ENCODE measurements at regions not wholly inside any gene's neighbourhood (a gene's known extent, or its start where the extent isn't known, plus 50 kb on each side); places are given as distances from the start of the nearest gene placed in this dataset.

DNA sequence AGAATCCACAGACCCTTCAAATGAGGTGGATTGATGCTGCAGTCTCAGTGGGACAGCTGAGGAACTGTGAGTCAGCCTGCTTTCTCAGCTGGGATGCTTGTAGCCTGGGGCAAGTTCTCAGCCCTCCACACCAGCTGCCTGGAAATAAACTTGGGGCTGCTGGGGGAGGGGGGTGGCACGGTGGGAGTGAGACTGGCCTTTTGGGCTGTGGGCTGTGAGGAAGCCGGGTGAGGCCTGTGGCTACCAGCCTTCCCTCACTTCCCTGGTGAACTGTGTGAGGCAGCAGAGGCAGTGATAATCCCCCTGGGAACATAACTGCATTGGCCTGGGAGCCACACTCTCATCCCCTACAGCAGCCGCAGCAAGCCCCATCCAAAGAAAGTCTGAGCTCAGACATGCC is 114.5 kb upstream of the GUCY1A1 start:
- no peak for DNase-seq (ENCODE audit: low read depth)

DNA sequence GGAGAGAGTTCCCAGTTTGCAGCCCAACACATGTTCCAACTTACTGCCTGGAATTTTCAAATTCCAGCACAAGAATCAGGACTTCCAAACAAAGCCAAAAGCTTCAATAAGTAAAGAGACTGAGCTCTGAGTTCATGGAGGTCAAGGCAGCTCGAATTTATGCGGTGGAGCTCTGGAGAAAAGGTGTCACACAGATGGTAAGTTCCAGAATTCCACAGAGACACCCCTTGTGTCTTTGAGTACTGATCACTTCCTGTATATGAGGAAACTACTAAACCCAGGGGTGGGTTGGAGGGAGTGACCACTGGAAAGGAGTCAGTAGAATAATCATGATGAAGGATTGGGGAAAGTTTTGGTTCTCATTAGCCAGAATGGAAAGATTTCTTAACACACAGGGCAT is 118.5 kb upstream of the GUCY1A1 start:
- DNase-seq (ENCODE audit: low read depth) = no peak

DNA sequence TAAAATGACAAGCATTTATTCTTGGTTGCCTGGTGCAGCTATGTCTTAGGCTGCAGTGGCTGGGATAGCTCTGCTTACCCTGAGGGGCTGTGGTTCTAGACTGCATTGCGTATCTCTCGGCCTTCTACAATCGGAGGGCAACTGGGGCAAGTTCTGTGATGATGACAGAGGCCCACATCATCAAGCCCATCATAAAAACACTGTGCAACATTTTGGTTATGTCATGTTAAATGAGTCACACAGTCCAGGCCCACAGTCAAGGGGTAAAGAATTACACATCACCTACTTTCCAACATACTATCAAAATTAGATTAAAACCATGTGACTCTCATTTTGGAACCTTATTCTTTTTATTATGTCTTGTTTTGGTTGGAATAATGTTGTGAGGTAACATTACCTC is 120.2 kb upstream of the GUCY1A1 start:
- DNase-seq (ENCODE audit: low read depth) = no peak

DNA sequence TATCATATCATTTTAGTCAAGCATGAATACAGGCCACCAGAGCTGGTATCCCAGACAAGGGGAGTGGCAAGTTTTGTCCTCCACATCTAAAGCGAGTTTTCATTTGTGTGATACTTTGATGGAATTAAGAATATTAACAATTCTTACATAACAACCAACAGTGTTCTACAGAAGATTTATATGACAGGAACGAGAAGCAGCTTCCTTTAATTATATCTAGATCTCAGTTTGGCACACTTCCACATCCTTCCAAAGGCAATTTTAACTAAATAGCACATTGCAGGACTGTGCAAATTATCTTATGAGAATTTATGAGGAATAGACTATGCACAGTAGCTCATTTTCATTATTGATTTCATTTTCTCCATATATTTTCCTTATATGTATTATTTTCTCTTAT is 121.2 kb upstream of the GUCY1A1 start:
- no peak for DNase-seq (ENCODE audit: low read depth)

DNA sequence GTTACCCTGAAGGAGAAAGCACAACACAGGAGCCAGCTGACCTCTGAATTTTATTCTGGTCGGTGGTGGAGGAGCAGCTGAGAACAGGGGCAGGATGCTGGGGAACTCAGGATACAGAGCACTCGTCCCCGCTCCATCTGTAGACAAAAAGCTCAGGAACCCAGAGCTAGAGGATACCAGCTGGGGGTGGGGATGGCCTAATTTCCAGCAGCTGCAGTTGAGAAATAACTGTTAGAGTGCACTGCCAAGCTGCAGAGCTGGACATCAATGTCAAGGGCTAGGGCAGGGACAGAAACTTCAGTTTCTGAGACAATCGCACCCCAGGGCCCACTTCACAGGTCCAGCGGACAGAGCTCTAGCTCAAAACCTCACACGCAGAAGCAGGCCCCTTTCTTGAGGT is 122.1 kb upstream of the GUCY1A1 start:
- DNase-seq (ENCODE audit: low read depth) = no peak

DNA sequence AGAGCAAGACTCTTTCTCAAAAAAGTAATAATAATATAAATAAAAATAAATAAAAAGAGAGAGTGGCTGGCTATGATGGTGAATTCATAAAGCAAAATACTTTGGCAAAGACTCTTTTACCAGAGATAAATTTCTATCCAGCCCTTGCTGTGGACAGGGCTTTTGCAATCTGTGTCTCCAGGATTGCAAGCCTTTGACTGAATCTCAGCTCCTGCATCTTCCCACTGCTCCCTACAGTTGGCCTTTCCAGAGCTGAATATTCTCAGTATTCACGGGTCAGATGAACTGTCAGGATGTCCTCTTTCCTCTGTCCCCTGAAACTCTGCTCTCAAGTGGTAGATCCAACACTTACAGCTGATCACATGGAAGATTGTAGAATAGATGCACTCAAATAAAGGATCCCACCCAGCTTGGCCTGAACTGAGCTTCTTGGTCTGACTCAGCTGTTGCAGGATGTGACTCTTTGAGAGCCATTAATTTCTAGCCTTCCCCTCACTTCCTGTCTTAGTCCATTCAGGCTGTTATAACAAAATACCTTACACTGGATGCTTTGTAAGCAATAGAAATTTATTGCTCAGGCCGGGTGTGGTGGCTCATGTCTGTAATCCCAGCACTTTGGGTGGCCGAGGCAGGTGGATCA is 123.4 kb upstream of the GUCY1A1 start:
- DNase-seq (ENCODE audit: low read depth) = no peak

DNA sequence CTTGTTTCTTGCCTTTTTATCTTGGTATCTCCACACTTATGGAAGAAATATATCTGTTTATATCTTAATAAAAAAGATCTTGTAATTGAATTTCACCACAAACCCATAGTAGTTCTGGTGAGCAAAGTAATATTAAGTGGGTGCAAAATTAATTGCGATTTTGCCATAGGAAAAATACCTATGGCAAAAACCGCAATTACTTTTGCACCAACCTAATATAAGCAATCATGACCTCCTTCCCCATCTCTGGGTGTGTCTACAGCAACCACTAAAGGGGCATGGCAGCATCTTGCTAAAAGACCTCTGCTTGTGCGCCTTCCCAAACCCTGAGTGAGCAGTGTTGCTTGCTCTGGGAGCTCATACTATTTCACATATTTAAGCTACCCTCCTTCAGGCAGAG is 124.2 kb upstream of the GUCY1A1 start:
- no peak for DNase-seq (ENCODE audit: low read depth)

DNA sequence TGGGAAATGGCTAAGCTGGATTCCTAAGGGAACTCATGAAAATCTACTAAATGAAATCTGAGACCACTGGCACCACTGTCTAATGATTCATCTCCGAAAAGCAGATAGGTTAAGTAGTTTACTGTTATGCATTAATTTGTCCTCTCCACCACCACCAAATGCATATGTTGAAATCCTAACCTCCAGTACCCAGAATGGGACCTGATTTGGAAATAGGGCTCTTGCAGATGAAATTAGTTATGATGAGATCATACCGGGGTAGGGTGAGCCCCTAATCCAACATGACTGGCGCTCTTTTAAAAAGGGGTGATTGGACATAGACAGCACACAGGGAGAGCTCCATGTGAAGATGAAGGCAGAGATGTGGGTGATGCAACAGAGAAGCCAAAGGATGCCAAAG is 124.9 kb upstream of the GUCY1A1 start:
- DNase-seq (ENCODE audit: low read depth) = no peak

DNA sequence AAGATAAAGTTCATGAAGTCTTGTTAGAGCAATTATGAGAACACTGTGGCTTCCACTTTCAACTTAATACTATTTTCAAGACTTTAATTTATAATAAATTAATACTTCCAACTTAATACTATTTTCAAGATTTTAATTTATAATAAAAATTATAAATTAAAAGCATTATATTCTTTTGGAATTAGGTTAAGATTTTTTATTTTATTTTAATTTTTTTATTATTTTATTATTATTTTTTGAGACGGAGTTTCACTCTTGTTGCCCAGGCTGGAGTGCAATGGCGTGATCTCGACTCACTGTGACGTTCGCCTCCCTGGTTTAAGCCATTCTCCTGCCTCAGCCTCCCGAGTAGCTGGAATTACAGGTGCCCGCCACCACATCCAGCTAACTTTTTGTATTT is 126.0 kb upstream of the GUCY1A1 start:
- no peak for DNase-seq (ENCODE audit: low read depth)

DNA sequence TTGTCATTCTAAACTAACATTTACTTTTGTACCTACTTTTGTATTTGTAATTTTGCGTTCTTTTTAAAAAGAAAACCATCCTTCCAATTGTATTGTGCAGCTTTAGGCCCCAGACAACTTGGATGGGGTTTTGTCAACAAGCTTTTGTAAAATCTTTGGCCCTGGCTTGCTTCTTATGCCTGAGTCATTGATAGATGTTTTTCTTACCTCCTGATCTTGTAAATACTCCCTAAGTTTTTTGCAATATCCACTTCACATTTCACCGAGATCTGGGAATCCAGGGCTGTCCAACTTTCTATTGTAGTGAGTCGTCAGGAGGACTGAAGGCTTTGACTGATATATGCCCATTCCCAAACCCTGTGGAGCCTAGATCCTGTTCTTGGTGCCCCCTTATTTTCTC is 126.9 kb upstream of the GUCY1A1 start:
- no peak for DNase-seq (ENCODE audit: low read depth)

DNA sequence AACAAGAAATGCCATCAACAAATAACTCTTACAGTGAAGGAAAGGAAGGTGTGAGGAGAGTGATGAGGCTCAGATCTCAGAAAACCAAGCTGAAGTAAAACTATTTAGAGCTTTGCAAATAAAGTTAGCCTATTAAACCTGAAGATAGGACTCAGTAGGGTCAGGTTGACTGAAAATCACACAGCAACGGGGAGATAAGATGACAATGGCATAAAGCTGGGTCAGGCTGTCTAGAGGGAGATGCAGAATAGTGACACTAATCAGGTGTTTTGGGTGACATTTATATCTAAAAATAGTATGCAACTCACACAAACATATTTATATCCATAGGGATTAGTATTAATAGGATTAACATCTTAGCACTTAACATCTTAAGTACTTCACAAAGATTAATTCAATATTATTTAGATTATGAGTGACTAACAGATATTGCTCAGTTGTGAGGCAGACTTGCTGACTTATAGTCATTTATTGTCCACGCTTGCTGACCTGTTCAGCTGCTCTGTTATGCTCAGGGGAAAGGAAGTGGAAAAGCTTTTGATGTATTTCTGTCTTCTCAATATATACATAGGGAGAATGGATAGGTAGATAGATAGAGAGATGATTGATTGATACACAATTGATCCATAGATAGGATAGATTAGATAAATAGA is 130.7 kb upstream of the GUCY1A1 start:
- no peak for DNase-seq (ENCODE audit: low read depth)

DNA sequence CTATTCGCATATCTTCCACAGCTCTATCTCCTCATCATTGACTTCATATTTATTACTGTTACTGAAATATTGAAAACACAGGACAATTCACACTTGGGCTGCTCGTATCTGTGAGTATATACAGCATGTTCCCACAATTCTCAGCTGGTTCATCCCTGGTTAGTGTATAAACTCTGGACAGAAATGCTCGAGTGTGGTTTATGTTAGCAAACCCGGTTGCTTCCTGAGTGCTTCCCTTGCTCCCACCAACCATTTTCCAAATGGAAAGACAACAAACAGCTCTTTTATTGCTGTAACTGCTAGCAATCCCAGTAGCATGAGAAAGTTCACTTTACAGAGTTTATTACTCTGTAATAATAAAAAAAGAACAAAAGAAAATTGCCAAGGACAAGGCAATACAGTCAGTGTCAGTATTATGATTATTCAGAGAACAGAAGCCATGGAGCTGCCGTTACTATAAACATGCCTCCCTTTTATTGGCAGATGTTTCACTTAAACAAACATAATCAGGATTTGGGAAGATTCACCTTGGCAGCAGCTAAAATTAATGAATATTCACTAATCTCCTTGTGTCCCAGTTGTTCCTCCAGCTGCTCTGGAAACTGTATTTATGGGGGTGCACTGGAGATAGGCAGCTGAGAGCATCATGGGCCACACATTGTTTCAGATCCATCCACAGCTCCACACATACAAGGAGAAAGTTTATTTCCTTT is 134.1 kb upstream of the GUCY1A1 start:
- DNase-seq (ENCODE audit: low read depth) = no peak

DNA sequence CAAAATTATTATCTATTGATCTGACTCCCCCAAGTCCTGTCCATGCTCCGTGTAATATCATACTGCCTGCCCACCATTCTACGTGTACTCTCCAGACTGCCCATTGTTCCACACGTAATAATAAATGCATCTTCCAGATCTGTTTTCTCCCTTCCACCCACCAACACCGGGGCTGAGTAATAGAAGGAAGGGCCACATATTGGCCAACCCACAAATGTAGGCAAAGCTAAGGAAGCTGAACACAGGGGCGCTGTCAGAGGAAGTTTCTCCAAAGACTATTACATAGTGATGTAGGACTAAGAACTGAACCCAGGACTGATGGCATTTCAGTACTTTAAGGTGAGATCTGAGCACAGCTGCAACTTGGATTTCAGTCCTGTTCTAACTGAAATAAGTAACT is 135.8 kb upstream of the GUCY1A1 start:
- no peak for DNase-seq (ENCODE audit: low read depth)

DNA sequence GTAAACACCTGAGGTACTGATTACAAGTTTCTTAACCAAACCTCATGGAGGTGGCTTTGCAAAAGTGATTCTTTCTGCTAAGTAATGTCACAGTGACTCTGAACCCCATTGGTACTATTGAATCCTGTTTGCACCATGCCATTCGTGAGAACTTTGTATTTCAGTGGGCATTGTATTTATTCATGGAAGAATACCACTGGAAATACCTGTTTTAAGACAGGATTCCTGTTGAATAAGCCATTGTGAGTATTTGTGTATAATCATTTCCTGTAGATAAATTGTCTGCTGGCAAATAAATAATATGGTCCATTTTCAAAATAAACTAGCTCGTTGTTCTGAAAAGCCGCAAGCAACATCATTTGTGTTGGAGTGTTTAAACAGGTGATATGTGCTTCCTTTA is 136.4 kb upstream of the GUCY1A1 start:
- no peak for DNase-seq (ENCODE audit: low read depth)

DNA sequence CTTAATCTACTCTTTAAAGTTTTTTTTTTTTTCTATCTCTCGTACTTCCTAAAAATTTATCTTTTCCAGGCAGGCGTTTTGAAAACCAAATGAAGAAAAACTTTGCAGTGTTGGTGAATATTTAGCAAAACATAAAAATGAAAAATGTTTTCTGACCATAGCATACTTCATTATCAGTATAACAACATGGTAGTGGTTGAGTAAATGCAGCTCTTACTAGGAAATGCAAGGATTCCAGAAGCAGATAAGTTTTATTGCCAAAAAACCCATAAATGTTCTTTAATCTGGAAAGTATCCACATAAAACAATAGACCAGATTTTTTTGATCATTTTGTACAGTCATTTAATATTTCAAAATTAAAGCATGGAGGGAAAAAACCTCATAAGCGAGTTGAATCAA is 136.9 kb upstream of the GUCY1A1 start:
- DNase-seq (ENCODE audit: low read depth) = no peak

DNA sequence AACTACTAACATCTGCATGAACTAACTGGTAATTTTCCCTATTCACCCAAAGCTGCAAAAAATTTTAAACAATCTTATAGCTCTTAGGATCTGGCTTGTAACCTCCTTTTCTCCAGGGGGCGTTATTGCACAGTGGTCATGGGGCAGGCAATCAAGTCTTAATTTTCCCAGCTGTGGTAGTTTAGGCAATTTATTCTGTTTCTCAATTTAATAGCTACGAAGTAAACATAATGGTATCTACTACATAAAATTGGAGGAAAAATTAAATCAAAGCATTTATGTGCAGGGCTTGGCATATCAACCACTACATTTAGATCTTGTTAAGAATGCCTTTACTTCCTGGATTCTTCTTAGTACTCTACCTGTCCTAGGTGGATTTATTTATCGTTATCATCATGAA is 137.4 kb upstream of the GUCY1A1 start:
- no peak for DNase-seq (ENCODE audit: low read depth)

DNA sequence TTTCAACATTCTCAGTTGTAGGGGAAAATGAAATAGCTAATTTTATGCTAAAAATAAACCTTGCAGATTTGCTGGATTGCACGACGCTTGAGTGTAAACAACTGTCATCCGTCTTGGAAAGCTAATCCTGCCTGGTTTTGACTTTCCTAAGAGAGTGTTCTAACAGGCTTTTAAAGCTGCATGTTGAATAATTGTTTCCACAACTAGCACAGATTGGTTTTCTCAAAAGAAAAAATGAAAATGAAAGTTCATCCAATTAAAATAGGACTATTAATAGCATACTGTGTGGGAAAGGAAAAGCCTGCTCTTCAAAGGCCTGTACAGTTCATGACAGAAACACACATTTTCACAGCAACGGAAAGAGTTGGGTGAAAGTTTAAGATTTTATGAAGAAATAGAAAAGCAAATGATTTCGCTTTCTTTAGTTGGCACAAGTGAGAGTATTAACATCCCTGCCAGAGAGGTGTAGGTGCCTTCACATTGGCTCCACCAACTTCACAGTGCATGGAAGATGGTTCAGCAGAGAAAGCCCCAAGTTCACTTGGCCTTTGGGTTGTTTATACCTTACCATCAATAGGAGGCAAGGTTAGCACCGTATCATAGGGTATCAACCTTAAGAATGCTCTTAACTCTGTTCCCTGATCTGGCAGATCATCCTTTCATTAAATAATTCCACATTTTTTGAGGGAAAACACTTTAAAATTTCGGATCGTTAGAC is 140.0 kb upstream of the GUCY1A1 start:
- no peak for DNase-seq (ENCODE audit: low read depth)

DNA sequence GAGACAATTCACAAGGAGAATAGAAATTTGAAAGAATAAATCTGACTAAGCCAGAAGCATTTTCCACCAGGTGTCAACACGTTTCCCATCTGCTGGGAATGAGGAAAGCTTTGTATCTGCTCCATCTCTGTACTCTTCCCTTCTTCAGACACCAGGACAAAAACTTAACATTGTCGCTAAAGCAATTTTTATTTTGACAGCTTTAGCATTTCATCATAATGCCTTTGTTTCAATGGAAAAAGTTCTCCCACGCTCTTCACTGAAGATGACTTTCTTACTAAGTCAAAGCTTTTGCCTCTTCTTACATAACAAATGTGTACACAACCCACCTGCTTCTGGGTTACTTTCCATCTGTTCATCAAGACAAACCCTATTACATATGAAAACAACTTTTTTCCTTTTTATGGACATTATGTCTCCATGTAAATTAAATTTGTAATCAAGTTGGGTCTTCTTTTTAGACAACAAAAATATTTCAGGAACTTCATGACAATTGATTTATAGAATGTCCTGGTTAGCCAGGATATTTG is 141.7 kb upstream of the GUCY1A1 start:
- no peak for DNase-seq (ENCODE audit: low read depth)

DNA sequence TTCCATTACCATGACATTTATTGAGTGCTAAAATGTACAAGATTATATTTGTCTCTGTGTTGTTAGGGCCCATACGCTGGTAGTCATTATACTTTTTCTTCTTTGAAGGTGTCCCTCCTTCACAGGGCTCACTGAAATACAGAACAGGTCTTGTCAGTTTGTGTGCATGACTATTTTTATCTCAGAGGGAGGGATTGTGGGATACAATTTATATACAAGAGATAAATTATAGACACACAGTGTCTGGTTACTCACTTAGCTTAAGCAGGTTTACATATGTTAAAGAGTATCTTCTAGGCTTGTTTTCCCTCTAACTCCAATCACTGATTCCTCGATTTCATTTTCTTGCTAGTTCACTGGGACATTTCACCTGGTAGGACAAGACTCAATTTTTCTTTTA is 143.3 kb upstream of the GUCY1A1 start:
- no peak for DNase-seq (ENCODE audit: low read depth)

DNA sequence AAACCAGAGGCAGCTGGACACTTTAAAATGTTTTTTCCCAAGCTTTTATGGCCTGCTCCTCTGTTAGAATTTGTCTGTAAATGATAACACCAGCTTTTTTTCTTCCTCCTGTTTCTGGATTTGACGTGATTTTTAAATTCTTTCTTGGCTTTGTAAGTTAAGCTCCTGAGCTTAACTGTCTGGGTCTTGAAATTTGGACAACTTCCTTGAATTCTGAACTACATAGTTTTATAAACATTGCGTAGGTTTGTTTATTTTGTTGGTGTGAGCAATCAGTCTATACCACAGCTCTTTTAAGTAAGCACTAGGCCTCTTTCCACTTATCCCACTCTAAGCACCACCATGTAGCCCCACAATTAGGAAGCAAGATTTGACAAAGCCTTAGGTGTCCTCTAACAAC is 144.4 kb upstream of the GUCY1A1 start:
- DNase-seq (ENCODE audit: low read depth) = no peak

DNA sequence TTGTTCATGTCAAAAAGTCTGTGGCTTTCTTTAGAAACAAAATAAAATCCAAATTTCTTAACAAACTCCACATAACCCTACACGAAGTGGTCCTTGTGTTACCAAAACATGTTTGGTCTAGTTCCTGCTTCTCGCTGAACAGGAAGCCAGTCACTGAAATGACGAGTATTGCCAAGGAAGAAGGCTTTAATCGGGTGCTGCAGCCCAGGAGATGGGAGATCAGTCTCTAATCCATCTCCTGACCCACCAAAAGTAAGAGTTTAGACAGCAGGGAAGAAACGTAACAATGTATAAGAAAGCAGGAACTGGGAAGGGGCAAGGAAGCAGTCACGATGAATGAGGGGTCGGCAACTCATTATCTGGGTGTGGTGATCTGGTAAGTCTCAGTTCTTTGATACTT is 144.6 kb upstream of the MAP9 start:
- DNase-seq (ENCODE audit: low read depth) = no peak

DNA sequence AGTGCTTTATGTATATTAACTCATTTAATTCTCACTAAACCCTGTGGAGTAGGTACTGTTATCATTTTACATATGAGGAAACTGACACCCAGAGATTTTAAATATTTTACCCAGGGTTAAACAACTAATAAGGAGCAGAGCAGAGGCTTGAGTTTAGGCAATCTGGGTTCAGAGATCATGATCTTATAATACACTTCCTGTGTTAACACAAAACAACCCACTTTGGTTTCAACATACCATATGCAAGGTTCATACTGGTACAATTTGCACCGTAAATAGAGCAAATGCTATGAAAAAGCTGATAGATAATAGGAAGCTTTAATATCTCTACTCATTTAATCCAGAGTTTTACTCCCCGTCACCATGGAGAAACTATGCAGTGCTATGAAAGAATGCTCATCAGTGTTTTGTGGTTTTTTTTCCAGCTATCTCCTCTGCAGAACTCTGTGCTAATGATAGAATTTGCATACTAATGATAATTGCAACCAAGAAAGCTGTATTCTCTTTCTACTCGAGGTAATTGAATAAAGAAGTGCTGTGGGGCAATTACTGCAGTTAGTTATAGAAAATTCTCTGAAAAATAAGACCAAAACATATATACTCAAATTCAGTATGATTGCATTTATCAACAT is 138.8 kb upstream of the MAP9 start:
- DNase-seq (ENCODE audit: low read depth) = no peak

Data from T-helper 22 cell (primary cell).